GM18502 (cell line): ENCODE measurements at regions not wholly inside any gene's neighbourhood (a gene's known extent, or its start where the extent isn't known, plus 50 kb on each side); places are given as distances from the start of the nearest gene placed in this dataset.
A peak's percentile ranks its signal among the peaks of the same experiment; 100 is the strongest.
"Not testable (repeated sequence)": the region's sequence is repeated elsewhere in the genome, so short reads cannot be mapped to it uniquely, and the experiment has no call there.

Experiments used
- ATAC-seq: cut with Tn5 transposase; IDR thresholded peaks from one replicate; pipeline ENCODE4 v1.9.1; 2021; ENCODE audit warnings: mild to moderate bottlenecking; ENCODE audit not compliant: unreplicated experiment, poor library complexity

DNA sequence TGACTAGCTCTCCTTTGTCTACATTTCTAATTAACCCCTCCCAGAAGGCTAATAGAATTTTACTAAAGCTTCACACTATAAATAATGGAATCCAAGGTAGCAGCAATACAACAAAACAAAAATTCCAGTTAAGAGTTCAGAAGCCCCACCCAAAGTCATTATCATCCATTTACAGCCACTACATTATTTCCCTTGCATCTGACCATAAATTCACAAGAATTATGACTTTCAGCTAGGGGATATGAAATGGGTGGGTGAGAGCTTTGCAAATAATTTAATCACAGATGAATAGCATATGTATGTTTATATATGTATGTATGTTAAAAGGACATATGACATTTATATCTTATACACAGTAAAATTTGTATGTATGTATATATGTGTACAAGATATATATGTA, 65.3 kb upstream of the PTGDR start:
- ATAC-seq: no peak

GRCh38 chr14:52190337-52190931, 77.1 kb upstream of the PTGDR start:
- ATAC-seq: no peak

- ATAC-seq: no peak
Measured at GRCh38 chr14:52189325-52189724, 78.2 kb upstream of the PTGDR start.

DNA sequence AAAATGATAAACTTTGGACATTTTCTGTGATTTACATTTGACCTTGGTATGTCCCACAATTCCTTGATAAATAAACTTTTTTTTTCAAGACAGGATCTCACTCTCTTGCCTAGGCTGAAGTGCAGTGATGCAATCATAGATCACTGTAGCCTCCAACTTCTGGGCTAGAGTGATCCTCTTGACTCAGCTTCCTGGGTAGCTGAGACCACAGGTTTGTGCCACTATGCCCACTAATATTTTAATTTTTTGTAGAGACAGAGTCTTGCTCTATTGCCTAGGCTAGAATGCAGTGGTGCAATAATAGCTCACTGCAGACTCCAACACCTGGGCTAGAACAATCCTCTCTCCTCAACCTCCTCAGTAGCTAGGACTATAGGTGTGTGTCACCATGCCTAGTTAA, 79.1 kb upstream of the PTGDR start:
- ATAC-seq: no peak

DNA sequence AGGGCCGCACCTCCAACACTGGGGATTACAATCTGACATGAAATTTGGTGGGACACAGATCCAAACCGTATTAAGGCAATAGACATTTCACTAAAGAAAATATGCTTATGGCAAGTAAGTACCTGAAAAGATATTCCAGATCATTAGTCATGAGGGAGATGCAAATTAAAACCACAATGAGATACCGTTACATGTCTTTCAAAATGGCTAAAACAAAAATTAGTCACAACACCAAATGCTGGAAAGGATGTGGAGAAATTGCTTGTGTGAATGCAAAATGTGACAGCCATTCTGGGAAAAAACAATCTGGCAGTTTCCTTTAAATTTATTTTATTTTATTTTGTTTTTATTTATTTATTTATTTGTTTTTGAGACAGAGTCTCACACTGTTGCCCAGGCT, 82.3 kb upstream of the PTGDR start:
- ATAC-seq: no peak

- no peak for ATAC-seq
Measured at GRCh38 chr14:52182853-52183252, 84.6 kb upstream of the PTGDR start.

- no peak for ATAC-seq
Measured at GRCh38 chr14:52179141-52179790, 88.2 kb upstream of the PTGDR start.

- peak; percentile 75 for ATAC-seq
Measured at GRCh38 chr14:52175982-52176502, 91.5 kb upstream of the PTGDR start.

DNA sequence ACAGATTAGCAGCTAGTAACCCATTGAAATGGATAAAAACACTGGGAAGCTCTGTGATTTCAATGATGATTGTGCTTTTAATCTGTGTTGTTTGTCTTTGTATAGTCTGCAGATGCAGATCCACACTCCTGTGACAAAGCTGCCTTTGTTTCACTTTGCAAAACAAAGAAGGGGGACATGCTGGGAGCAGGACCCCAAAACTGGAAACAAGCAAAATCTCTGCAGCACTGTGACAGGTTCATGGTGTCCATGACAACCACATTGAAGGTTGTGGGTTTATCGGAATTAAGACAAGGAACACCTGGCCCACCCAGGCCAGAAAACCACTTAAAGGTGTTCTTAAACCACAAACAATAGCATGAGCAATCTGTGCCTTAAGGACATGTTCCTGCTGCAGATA, 95.6 kb upstream of the PTGDR start:
- not testable (repeated sequence) for ATAC-seq

DNA sequence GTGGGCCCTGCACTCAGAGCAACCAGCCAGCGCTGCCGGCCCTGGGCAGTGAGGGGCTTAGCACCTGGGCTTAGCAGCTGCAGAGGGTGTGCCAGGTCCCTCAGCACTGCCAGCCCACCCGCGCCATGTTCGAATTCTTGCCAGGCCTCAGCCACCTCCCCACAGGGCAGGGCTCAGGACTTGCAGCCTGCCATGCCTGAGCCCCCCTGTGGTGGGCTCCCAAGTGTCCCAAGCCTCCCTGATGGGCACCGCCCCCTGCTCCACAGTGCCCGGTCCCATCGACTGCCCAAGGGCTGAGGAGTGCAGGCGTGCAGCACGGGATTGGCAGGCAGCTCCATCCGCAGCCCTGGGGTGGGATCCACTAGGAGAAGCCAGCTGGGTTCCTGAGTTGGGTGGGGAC, 98.0 kb upstream of the NID2 start:
- ATAC-seq: no peak

GRCh38 chr14:52155651-52156213, 86.9 kb upstream of the NID2 start:
- ATAC-seq: no peak

DNA sequence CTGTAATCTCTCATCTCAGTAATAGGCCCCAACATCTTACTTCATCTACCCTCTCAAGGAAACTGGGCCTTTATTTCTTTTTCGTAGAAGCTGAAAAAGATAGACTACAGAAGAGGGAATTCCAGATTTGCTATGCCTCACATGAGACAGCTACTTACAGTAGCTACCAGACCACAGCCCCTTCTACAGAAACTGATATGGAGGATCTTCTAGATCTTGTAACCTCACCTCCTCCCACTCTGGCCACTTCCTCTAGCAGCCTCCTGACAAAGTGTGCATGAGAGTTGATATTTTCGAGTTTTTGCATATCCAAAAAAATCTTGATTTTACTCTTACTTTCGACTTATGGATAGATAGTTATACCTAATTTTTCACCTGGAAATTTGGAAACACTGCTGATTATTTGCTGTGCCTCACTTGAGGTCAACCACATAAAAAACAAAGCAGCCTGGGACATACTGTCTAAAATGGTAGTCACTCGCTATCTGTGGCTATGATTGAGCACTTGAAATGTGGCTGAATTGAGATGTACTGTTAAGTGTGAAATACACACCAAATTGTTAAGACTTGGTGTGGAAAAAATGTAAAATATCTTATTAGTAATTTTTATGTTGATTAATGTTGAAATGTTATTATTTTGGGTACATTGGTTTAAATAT, 86.3 kb upstream of the NID2 start:
- ATAC-seq: no peak

DNA sequence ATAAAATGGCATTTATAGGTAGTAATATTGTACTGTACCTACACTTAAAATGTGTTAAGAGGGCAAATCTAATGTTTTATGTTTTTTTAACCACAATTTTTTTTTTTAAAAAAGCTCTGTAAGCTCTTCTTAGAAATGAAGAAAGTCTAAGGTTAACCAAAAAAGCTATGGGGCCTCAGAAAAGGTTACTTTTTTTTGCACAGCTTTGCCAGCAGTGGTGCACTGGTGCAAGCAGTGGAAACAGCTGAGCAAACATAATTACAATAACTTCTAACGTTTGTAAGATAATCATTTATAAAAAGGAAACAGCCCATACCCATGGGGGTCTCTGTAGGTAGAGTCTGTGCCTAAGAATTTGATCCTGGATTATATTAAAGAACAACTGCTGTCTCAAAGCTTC, 85.1 kb upstream of the NID2 start:
- no peak for ATAC-seq

DNA sequence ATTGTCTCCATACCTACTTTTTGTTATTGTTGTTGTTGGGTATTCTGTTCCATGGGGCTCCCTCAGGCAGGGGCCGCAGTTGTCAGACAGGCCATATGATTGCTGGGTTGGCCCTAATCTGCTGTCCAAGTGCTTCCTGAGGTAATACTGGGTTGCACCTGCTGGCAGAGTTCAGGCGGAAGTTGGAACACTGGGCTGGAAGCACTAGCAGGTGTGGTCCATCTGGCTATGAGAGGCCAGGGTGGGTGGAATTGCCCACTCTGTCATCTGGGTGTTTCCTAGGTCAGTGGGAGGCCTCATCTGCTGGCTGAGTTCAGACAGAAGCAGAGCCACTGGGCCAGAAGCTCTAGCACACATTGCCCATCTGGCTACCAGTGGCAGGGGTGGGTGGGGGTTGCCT, 81.3 kb upstream of the NID2 start:
- ATAC-seq: no peak

GRCh38 chr14:52148371-52148770, 79.5 kb upstream of the NID2 start:
- no peak for ATAC-seq

DNA sequence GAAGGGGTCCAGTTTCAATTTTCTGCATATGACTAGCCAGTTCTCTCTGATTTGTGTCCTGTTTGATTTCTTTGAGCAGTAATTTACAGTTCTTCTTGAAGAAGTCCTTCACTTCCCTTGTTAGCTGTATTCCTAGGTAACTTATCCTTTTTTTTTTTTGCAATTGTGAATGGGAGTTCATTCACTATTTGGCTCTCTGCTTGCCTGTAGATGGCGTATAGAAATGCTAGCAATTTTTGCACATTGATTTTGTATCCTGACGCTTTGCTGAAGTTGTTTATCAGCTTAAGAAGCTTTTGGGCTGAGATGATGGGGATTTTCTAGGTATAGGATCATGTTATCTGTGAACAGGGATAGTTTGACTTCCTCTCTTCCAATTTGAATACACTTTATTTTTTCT, 77.6 kb upstream of the NID2 start:
- no peak for ATAC-seq

DNA sequence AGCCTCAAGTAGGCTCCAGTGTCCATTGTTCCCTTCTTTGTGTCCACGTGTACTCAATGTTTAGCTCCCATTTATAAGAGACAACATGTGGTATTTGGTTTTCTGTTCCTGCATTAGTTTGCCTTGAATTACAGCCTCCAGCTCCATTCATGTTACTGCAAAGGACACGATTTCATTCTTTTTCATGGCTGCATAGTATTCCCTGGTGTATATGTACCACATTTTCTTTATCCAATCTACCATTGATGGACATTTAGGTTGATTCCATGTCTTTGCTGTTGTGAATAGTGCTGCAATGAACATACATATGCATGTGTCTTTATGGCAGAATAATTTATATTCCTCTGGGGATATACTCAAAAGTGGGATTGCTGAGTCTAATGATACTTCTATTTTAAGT, 75.2 kb upstream of the NID2 start:
- not testable (repeated sequence) for ATAC-seq

GRCh38 chr14:52142504-52142903, 73.6 kb upstream of the NID2 start:
- ATAC-seq: no peak

DNA sequence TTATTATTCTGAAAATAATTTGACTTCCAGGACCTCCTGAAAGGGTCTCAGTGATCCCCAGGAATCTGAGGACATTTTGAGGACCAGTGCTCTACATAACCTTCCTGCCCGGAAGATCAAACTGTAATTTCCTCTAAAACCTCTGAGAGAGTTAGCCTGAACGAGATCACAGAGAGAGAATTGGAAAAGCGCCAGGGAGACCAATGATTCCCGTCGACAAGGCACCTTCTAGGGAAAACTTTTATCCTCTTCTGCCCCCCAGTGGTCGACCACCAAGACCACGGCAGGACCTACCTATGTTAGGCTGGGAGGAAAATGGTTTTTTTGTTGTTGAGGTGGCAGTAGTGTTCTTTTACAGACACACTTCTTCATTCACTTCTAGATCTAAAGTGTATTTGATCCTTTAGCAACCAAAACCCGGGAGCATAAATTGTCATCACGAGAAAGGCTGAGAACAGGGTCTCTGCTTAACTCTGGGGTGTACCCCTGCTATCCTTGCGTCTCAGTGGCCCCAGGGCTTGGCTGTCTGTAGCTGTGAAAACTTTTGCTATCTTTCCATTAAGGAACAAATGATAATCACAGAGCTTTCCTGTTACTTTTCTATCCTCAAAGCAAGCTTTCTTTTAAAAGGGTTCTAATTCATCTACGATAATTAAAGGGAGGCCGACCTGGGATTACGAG, 62.9 kb upstream of the NID2 start:
- ATAC-seq: no peak

- no peak for ATAC-seq
Measured at GRCh38 chr14:52129721-52130120, 60.9 kb upstream of the NID2 start.

- no peak for ATAC-seq
Measured at GRCh38 chr14:52125885-52126284, 57.0 kb upstream of the NID2 start.
